ENCODE measurements at regions not wholly inside any gene's neighbourhood (a gene's known extent, or its start where the extent isn't known, plus 50 kb on each side); places are given as distances from the start of the nearest gene placed in this dataset.

GRCh38 chr3:153063337-153063736 lies 98.7 kb upstream of the RAP2B start:
- TF ChIP-seq HDGF (IDR thresholded peaks at IDR 0.05; ENCODE audit: borderline replicate concordance): no peak
- TF ChIP-seq ARNT (IDR thresholded peaks at IDR 0.05): no peak
- no peak for TF ChIP-seq L3MBTL2 (conservative IDR thresholded peaks at IDR 0.05)
- no peak for TF ChIP-seq FOXM1 (IDR thresholded peaks at IDR 0.05; ENCODE audit: borderline replicate concordance)
- no peak for TF ChIP-seq SUZ12 (IDR thresholded peaks at IDR 0.05)
- TF ChIP-seq TARDBP (IDR thresholded peaks at IDR 0.05): no peak
- no peak for TF ChIP-seq PKNOX1 (IDR thresholded peaks at IDR 0.05)
- no peak for TF ChIP-seq ELF4 (IDR thresholded peaks at IDR 0.05)
- no peak for TF ChIP-seq NFRKB (IDR thresholded peaks at IDR 0.05)
- TF ChIP-seq BHLHE40 (IDR thresholded peaks at IDR 0.05; ENCODE audit: borderline replicate concordance): no peak
- TF ChIP-seq FOXA1 (IDR thresholded peaks at IDR 0.05): no peak
- TF ChIP-seq SP1 (IDR thresholded peaks at IDR 0.05): no peak
- TF ChIP-seq LEF1 (IDR thresholded peaks at IDR 0.05; ENCODE audit: borderline replicate concordance): no peak
- no peak for TF ChIP-seq ZNF384 (IDR thresholded peaks at IDR 0.05)
- TF ChIP-seq CTBP1 (IDR thresholded peaks at IDR 0.05; ENCODE audit: borderline replicate concordance): no peak
- POLR2A ChIA-PET: no interaction called here
- CTCF ChIA-PET: no interaction called here

GRCh38 chr3:153066983-153067382 lies 95.0 kb upstream of the RAP2B start:
- ChIA-PET CTCF (no interaction called here), POLR2A (no interaction called here)
- DNase-seq (ENCODE audit: extremely low spot score): no peak
- TF ChIP-seq TARDBP (IDR thresholded peaks at IDR 0.05) (no peak), PKNOX1 (IDR thresholded peaks at IDR 0.05) (no peak), ARNT (IDR thresholded peaks at IDR 0.05) (no peak), CTBP1 (IDR thresholded peaks at IDR 0.05; ENCODE audit: borderline replicate concordance) (no peak), NFRKB (IDR thresholded peaks at IDR 0.05) (no peak), L3MBTL2 (conservative IDR thresholded peaks at IDR 0.05) (no peak), SP1 (IDR thresholded peaks at IDR 0.05) (no peak), BHLHE40 (IDR thresholded peaks at IDR 0.05; ENCODE audit: borderline replicate concordance) (no peak), LEF1 (IDR thresholded peaks at IDR 0.05; ENCODE audit: borderline replicate concordance) (no peak)

More at GRCh38 chr3:153063337-153063736, 98.7 kb upstream of the RAP2B start:
- no peak for DNase-seq (ENCODE audit: extremely low spot score)

GRCh38 chr3:153069598-153070510 lies 92.2 kb upstream of the RAP2B start:
- CTCF ChIA-PET: no interaction called here
- TF ChIP-seq SUZ12 (IDR thresholded peaks at IDR 0.05): no peak
- TF ChIP-seq NFRKB (IDR thresholded peaks at IDR 0.05): no peak
- no peak for DNase-seq (ENCODE audit: extremely low spot score)
- POLR2A ChIA-PET: no interaction called here

- DNase-seq (ENCODE audit: extremely low spot score): no peak
- TF ChIP-seq HDGF (IDR thresholded peaks at IDR 0.05; ENCODE audit: borderline replicate concordance): no peak
- no peak for TF ChIP-seq ARNT (IDR thresholded peaks at IDR 0.05)
- no peak for TF ChIP-seq PKNOX1 (IDR thresholded peaks at IDR 0.05)
- no peak for TF ChIP-seq SUZ12 (IDR thresholded peaks at IDR 0.05)
- TF ChIP-seq L3MBTL2 (conservative IDR thresholded peaks at IDR 0.05): no peak
- TF ChIP-seq FOXK2 (IDR thresholded peaks at IDR 0.05): no peak
- TF ChIP-seq NFRKB (IDR thresholded peaks at IDR 0.05): no peak
- TF ChIP-seq BHLHE40 (IDR thresholded peaks at IDR 0.05; ENCODE audit: borderline replicate concordance): no peak
- no peak for TF ChIP-seq TARDBP (IDR thresholded peaks at IDR 0.05)
- POLR2A ChIA-PET: no interaction called here
- CTCF ChIA-PET: no interaction called here
These were observed 91.5 kb upstream of the RAP2B start for GRCh38 chr3:153070511-153070868.

- CTCF ChIA-PET: no interaction called here
- TF ChIP-seq CTBP1 (IDR thresholded peaks at IDR 0.05; ENCODE audit: borderline replicate concordance): no peak
- no peak for TF ChIP-seq SUZ12 (IDR thresholded peaks at IDR 0.05)
- no peak for TF ChIP-seq BHLHE40 (IDR thresholded peaks at IDR 0.05; ENCODE audit: borderline replicate concordance)
- DNase-seq (ENCODE audit: extremely low spot score): no peak
- POLR2A ChIA-PET: no interaction called here
These were observed 89.6 kb upstream of the RAP2B start for GRCh38 chr3:153072382-153072781.

GRCh38 chr3:153072856-153073255 lies 89.2 kb upstream of the RAP2B start:
- ChIA-PET CTCF (no interaction called here), POLR2A (no interaction called here)
- DNase-seq (ENCODE audit: extremely low spot score): no peak
- TF ChIP-seq PKNOX1 (IDR thresholded peaks at IDR 0.05) (no peak), ZNF384 (IDR thresholded peaks at IDR 0.05) (no peak), L3MBTL2 (conservative IDR thresholded peaks at IDR 0.05) (no peak), NFRKB (IDR thresholded peaks at IDR 0.05) (no peak), BHLHE40 (IDR thresholded peaks at IDR 0.05; ENCODE audit: borderline replicate concordance) (no peak), FOXM1 (IDR thresholded peaks at IDR 0.05; ENCODE audit: borderline replicate concordance) (no peak)
